GM12878 (cell line): ENCODE measurements at regions not wholly inside any gene's neighbourhood (a gene's known extent, or its start where the extent isn't known, plus 50 kb on each side); places are given as distances from the start of the nearest gene placed in this dataset.

Experiments
- ATAC-seq: fragments of 200-7000 bp; cut with Tn5 transposase; 3 replicates; pipeline ENCODE4 v1.9.1; 2020; ENCODE audit warnings: mild to moderate bottlenecking, moderate library complexity
- BruUV-seq: library from RNA; stranded (reverse); fragments of 400-500 nt; replicated peaks from 2 replicates; lab custom pipeline; 2021; lab: Mats Ljungman, UMichigan
- CTCF ChIA-PET: fragments of 300-600 bp; sonication (Branson Sonifier 250); formaldehyde crosslinking; extraction: SDS; loops from one replicate; lab custom pipeline; 2021; ENCODE audit warnings: inconsistent platforms; lab: Yijun Ruan, JAX
- POLR2A ChIA-PET: fragments of 350-600 bp; formaldehyde crosslinking; extraction: SDS; loops from one replicate; lab custom pipeline; 2021; ENCODE audit warnings: inconsistent platforms; lab: Charles Lee
- RAD21 ChIA-PET: fragments of 300-600 bp; sonication (Branson Sonifier 250); formaldehyde crosslinking; loops from one replicate; lab custom pipeline; 2023; ENCODE audit warnings: antibody characterized with exemption; ENCODE audit not compliant: unreplicated experiment; lab: Charles Lee
- SMC1A ChIA-PET: fragments of 300-600 bp; sonication (Branson Sonifier 250); formaldehyde crosslinking; loops from one replicate; lab custom pipeline; 2023; ENCODE audit not compliant: unreplicated experiment, uncharacterized antibody; lab: Charles Lee
- DNase-seq: peaks from one replicate; pipeline ENCODE4 v3.0.0-alpha.2; 2011; ENCODE audit warnings: low read depth, low spot score
- FAIRE-seq: peaks from 3 replicates; lab custom pipeline; 2011; peaks lifted over from hg19 to GRCh38; lab: Jason Lieb, UNC
- H2AFZ ChIP-seq: 2 replicates; pipeline ENCODE4 v1.6.0; 2011; ENCODE audit warnings: low read depth, low read length, control low read depth; ENCODE audit not compliant: control insufficient read depth
- H3K27ac ChIP-seq: 2 replicates; pipeline ENCODE4 v1.5.1; 2011; ENCODE audit warnings: control low read depth; ENCODE audit not compliant: control insufficient read depth, insufficient read depth
- H3K27me3 ChIP-seq, 2 experiments: replicated peaks in 1 of 2; 2 replicates each; pipeline versions ENCODE4 v1.6.0 to v1.6.1; 2011; ENCODE audit warnings: low read length in 1 of 2; ENCODE audit not compliant: control insufficient read depth in 2 of 2, insufficient read depth in 2 of 2
- H3K36me3 ChIP-seq, 2 experiments: 2 replicates each; pipeline ENCODE4 v1.5.1; 2011; ENCODE audit warnings: low read length in 1 of 2; ENCODE audit not compliant: control insufficient read depth in 2 of 2, insufficient read depth in 2 of 2
- H3K4me1 ChIP-seq: 2 replicates; pipeline ENCODE4 v1.6.1; 2011; ENCODE audit warnings: mild to moderate bottlenecking, low read length, moderate library complexity, mixed read lengths; ENCODE audit not compliant: control insufficient read depth, insufficient read depth
- H3K4me2 ChIP-seq: 2 replicates; pipeline ENCODE4 v1.6.0; 2011; ENCODE audit warnings: control low read depth; ENCODE audit not compliant: control insufficient read depth, insufficient read depth
- H3K4me3 ChIP-seq: fragments of 200-600 bp; sonication (generic); 2 replicates; pipeline ENCODE4 v1.5.1; 2016
- H3K79me2 ChIP-seq: 2 replicates; pipeline ENCODE4 v1.6.0; 2011; ENCODE audit warnings: low read length; ENCODE audit not compliant: control insufficient read depth, insufficient read depth
- H3K9ac ChIP-seq: 2 replicates; pipeline ENCODE4 v1.8.0; 2011; ENCODE audit warnings: low read length, control low read depth, mixed read lengths; ENCODE audit not compliant: control insufficient read depth, insufficient read depth
- H3K9me3 ChIP-seq: replicated peaks from 3 replicates; pipeline ENCODE4 v1.5.1; 2011; ENCODE audit warnings: mild to moderate bottlenecking, low read length; ENCODE audit not compliant: control insufficient read depth, insufficient read depth
- H4K20me1 ChIP-seq: 2 replicates; pipeline ENCODE4 v1.6.0; 2011; ENCODE audit not compliant: control insufficient read depth, insufficient read depth
- BHLHE40 ChIP-seq, 2 experiments: fragments of 450-650 bp in 1 of 2; IDR thresholded peaks; 2 replicates each; pipeline ENCODE4 v1.6.1; 2011 to 2017; ENCODE audit warnings: low read depth in 2 of 2, borderline replicate concordance in 1 of 2, improper control_type of control experiment in 1 of 2, low read length in 1 of 2, mild to moderate bottlenecking in 1 of 2
- CBX3 ChIP-seq: fragments of 200-600 bp; sonication (generic); IDR thresholded peaks from 2 replicates; pipeline ENCODE4 v1.6.1; 2016; ENCODE audit warnings: low read depth, borderline replicate concordance
- CUX1 ChIP-seq: IDR thresholded peaks from 2 replicates; pipeline ENCODE4 v1.6.1; 2012; ENCODE audit warnings: improper control_type of control experiment, low read depth, low read length; ENCODE audit not compliant: insufficient replicate concordance
- ETV6 ChIP-seq, 2 experiments: fragments of 450-650 bp in 1 of 2; IDR thresholded peaks in 1 of 2; conservative IDR thresholded peaks in 1 of 2; 2 replicates each; pipeline ENCODE4 v1.6.1; 2014; ENCODE audit warnings: antibody characterized with exemption in 1 of 2, borderline replicate concordance in 1 of 2, low read depth in 1 of 2, mild to moderate bottlenecking in 1 of 2, moderate library complexity in 1 of 2
- HDGF ChIP-seq: fragments of 450-650 bp; IDR thresholded peaks from 2 replicates; pipeline ENCODE4 v1.6.1; 2016; ENCODE audit warnings: antibody characterized with exemption
- IKZF1 ChIP-seq: fragments of 450-650 bp; conservative IDR thresholded peaks from 2 replicates; pipeline ENCODE4 v1.6.1; 2017; ENCODE audit warnings: antibody characterized with exemption, mild to moderate bottlenecking
- MTA3 ChIP-seq: IDR thresholded peaks from 2 replicates; pipeline ENCODE4 v1.6.1; 2012; ENCODE audit warnings: low read length, inconsistent platforms, borderline replicate concordance
- SIX5 ChIP-seq: IDR thresholded peaks from 2 replicates; pipeline ENCODE4 v1.6.1; 2011; ENCODE audit warnings: mild to moderate bottlenecking, low read depth, low read length, moderate library complexity; ENCODE audit not compliant: severe bottlenecking
- SMAD5 ChIP-seq: IDR thresholded peaks from 2 replicates; pipeline ENCODE4 v1.6.1; 2016; ENCODE audit warnings: antibody characterized with exemption, low read depth
- TCF3 ChIP-seq: IDR thresholded peaks from 2 replicates; pipeline ENCODE4 v1.6.1; 2012; ENCODE audit warnings: low read depth, mild to moderate bottlenecking, low read length, borderline replicate concordance; ENCODE audit not compliant: insufficient read depth
- YBX1 ChIP-seq: fragments of 450-650 bp; IDR thresholded peaks from 2 replicates; pipeline ENCODE4 v1.6.1; 2016; ENCODE audit warnings: antibody characterized with exemption
- ZNF24 ChIP-seq: fragments of 450-650 bp; IDR thresholded peaks from 2 replicates; pipeline ENCODE4 v1.6.1; 2017; ENCODE audit warnings: antibody characterized with exemption, mild to moderate bottlenecking
- ZSCAN29 ChIP-seq: fragments of 450-650 bp; IDR thresholded peaks from 2 replicates; pipeline ENCODE4 v1.6.1; 2017; ENCODE audit warnings: mild to moderate bottlenecking, moderate library complexity
- WGBS: methylation state at CpG from one replicate; pipeline ENCODE4 v1.1.6; 2016; ENCODE audit warnings: low lambda C conversion rate; ENCODE audit not compliant: insufficient replicate concordance, insufficient coverage; ENCODE audit errors: missing lambda C conversion rate; 5-methylcytosine and 5-hydroxymethylcytosine counted together
- in situ Hi-C: fragments of 300-500 bp; cut with MboI; formaldehyde crosslinking; loops from 9 replicates; pipeline ENCODE4 v1.14.3; 2018; ENCODE audit warnings: mixed read lengths
- intact Hi-C: fragments of 100-400 bp; cut with micrococcal nuclease; formaldehyde crosslinking; loops from one replicate; pipeline ENCODE4 v1.14.2; 2022; ENCODE audit not compliant: unreplicated experiment
- TF ChIP-seq, protein P1 (sequence below): IDR thresholded peaks from 2 replicates; pipeline ENCODE4 v1.6.1; 2011; ENCODE audit warnings: borderline replicate concordance, low read depth, mild to moderate bottlenecking, moderate library complexity, low read length; ENCODE audit not compliant: insufficient read depth, poor library complexity, severe bottlenecking

GRCh38 chr10:3640816-3641215 lies 144.2 kb downstream of the KLF6 start (continued):
- TF ChIP-seq HDGF (no peak), YBX1 (no peak), ZNF24 (no peak)

DNA sequence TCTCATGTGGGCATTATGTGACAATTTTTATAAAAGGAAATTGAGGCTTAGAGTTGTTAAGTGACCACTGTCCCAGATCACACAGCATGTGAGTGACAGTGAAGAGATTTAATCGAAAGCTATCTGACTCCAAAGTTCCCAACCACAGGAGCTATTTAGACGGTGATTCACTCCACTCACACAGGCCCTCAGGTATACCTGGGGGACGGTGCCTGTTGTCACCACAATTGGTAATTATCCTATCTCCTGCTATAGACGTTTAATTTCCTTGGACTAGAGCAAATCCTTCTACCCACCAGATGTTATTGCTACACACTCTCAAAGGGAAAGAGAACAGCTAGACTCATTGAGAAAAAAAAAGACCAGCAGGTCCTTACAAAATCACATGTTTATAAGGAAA lies 145.5 kb downstream of the KLF6 start:
- Histone ChIP-seq H3K36me3 (no peaks in the 10 kb centered on the region), H3K79me2 (no peaks in the 10 kb centered on the region), H3K4me3 (no peak overlapping the region), H2AFZ (no peak overlapping the region), H3K4me2 (no peak overlapping the region), H3K27me3 (no peaks in the 10 kb centered on the region), H3K9ac (no peak overlapping the region), H3K9me3 (no peaks in the 10 kb centered on the region; the same call in 2 of the 3 replicates), H4K20me1 (no peaks in the 10 kb centered on the region), H3K27ac (no peak overlapping the region), H3K4me1 (no peaks in the 10 kb centered on the region)
- in situ Hi-C loops: no loop called here
- no peak for DNase-seq
- WGBS: 25% methylated on average over 4 of the region's 4 CpGs
- CTCF ChIA-PET: interaction anchor here (0.6 kb wide), 1 partner anchor 13 kb away, joined by 3 read pairs; no protein-coding TSS in a partner anchor
- POLR2A ChIA-PET: no interaction called here
- RAD21 ChIA-PET: no interaction called here
- TF ChIP-seq CUX1 (no peak), CBX3 (no peak), ZSCAN29 (no peak), SIX5 (no peak), BHLHE40 (IDR thresholded peaks at IDR 0.05; ENCODE audit: borderline replicate concordance in 1 of 2, low read depth in 2 of 2, low read length in 1 of 2) (no peak), IKZF1 (no peak), MTA3 (no peak), TCF3 (no peak), SMAD5 (no peak), ETV6 (conservative IDR thresholded peaks at IDR 0.05 in 1 of 2, IDR thresholded peaks at IDR 0.05 in 1 of 2; ENCODE audit: borderline replicate concordance in 1 of 2, low read depth in 1 of 2) (no peak)
- TF ChIP-seq, protein P1, sequence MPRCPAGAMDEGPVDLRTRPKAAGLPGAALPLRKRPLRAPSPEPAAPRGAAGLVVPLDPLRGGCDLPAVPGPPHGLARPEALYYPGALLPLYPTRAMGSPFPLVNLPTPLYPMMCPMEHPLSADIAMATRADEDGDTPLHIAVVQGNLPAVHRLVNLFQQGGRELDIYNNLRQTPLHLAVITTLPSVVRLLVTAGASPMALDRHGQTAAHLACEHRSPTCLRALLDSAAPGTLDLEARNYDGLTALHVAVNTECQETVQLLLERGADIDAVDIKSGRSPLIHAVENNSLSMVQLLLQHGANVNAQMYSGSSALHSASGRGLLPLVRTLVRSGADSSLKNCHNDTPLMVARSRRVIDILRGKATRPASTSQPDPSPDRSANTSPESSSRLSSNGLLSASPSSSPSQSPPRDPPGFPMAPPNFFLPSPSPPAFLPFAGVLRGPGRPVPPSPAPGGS: no peak
- intact Hi-C loops: no loop called here
- ATAC-seq: no peak
- BruUV-seq: no TSS peak
- SMC1A ChIA-PET: no interaction called here
- no peak for FAIRE-seq
